Cerebellar nuclear complex (tissue), 1 donor: ENCODE measurements at regions not wholly inside any gene's neighbourhood (a gene's known extent, or its start where the extent isn't known, plus 50 kb on each side); places are given as distances from the start of the nearest gene placed in this dataset.

Experiments
- DNase-seq, 2 experiments: peaks; one replicate each; lab custom pipeline; 2025; lab: John Stamatoyannopoulos, UW

GRCh38 chr1:5750186-5751162 is 241.8 kb downstream of the NPHP4 start:
- no peak for DNase-seq

- DNase-seq = no peak
Measured at GRCh38 chr1:5748286-5749225, 243.7 kb downstream of the NPHP4 start.

- no peak for DNase-seq
Measured at GRCh38 chr1:5747426-5748285, 244.6 kb downstream of the NPHP4 start.

GRCh38 chr1:5746611-5747425 is 245.4 kb downstream of the NPHP4 start:
- DNase-seq = no peak

- no peak for DNase-seq
Measured at GRCh38 chr1:5745800-5746610, 246.2 kb downstream of the NPHP4 start.

GRCh38 chr1:5744911-5745799 is 247.1 kb downstream of the NPHP4 start:
- DNase-seq = no peak

- DNase-seq = no peak
Measured at GRCh38 chr1:5744341-5744740, 247.9 kb downstream of the NPHP4 start.

GRCh38 chr1:5743435-5744095 is 248.7 kb downstream of the NPHP4 start:
- DNase-seq = no peak

GRCh38 chr1:5742801-5743200 is 249.4 kb downstream of the NPHP4 start:
- no peak for DNase-seq

- DNase-seq = no peak
Measured at GRCh38 chr1:5742032-5742431, 250.2 kb downstream of the NPHP4 start.

- DNase-seq = no peak
Measured at GRCh38 chr1:5740865-5741860, 251.1 kb downstream of the NPHP4 start.

- no peak for DNase-seq
Measured at GRCh38 chr1:5740450-5740849, 251.8 kb downstream of the NPHP4 start.

- DNase-seq = no peak
Measured at GRCh38 chr1:5739561-5740078, 252.6 kb downstream of the NPHP4 start.

GRCh38 chr1:5738911-5739462 is 253.2 kb downstream of the NPHP4 start:
- no peak for DNase-seq

- no peak for DNase-seq
Measured at GRCh38 chr1:5737081-5737480, 255.1 kb downstream of the NPHP4 start.

- no peak for DNase-seq
Measured at GRCh38 chr1:5734996-5735395, 257.2 kb downstream of the NPHP4 start.
